ENCODE measurements at regions not wholly inside any gene's neighbourhood (a gene's known extent, or its start where the extent isn't known, plus 50 kb on each side); places are given as distances from the start of the nearest gene placed in this dataset.

DNA sequence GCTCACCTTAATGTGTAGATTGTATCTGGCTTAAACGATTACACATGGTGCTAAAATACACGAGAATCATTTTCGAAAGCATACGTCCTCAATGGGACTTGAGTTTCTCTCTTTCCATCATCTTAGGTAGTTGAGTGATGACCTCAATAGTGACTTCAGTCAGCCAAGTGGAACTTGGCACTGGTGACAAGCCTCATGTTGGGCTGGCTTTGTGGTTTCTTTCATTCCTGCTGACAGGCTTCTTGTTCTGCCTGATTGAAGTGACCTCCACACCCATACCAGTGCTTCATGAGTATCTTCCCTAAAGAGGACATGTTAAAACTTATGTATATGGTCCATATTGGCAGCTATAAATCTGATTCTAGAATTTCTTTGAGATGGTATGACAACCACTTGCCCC, 159.1 kb upstream of the WDR1 start:
- TF ChIP-seq POLR2A (IDR thresholded peaks at IDR 0.05; ENCODE audit: low read length) = no peak
- no peak for TF ChIP-seq GATA1 (IDR thresholded peaks at IDR 0.05; ENCODE audit: low read depth, low read length)
